ENCODE measurements at regions not wholly inside any gene's neighbourhood (a gene's known extent, or its start where the extent isn't known, plus 50 kb on each side); places are given as distances from the start of the nearest gene placed in this dataset.

- peak in 1 of 2 donors; percentile 48 for DNase-seq (ENCODE audit: low read depth in 1 of 2, low spot score in 1 of 2)
- TF ChIP-seq CTCF (IDR thresholded peaks at IDR 0.05; ENCODE audit: low read depth, low read length), result peak; percentile 74
- no peaks in the 10 kb centered on the region for H3K9me3 ChIP-seq (ENCODE audit: low read depth)
- H3K27ac ChIP-seq, result no peak overlapping the region
- H3K36me3 ChIP-seq, result no peaks in the 10 kb centered on the region
- H3K4me1 ChIP-seq (ENCODE audit: low read depth), result peaks cover 25% of the 10 kb centered on the region
- H3K27me3 ChIP-seq, result no peaks in the 10 kb centered on the region
- no peak overlapping the region for H3K4me3 ChIP-seq
Observed at GRCh38 chr3:69439643-69440270, 53.9 kb upstream of the FRMD4B start.

- TF ChIP-seq CTCF (IDR thresholded peaks at IDR 0.05; ENCODE audit: low read depth, low read length), result no peak
- Histone ChIP-seq H3K27me3 (no peaks in the 10 kb centered on the region), H3K27ac (no peak overlapping the region), H3K4me3 (no peak overlapping the region), H3K9me3 (ENCODE audit: low read depth) (no peaks in the 10 kb centered on the region), H3K36me3 (no peaks in the 10 kb centered on the region), H3K4me1 (ENCODE audit: low read depth) (peaks cover 38% of the 10 kb centered on the region)
- no peak for DNase-seq (ENCODE audit: low read depth in 1 of 2, low spot score in 1 of 2)
Observed at GRCh38 chr3:69438476-69438875, 52.6 kb upstream of the FRMD4B start.

GRCh38 chr3:69435274-69436265 is 49.7 kb upstream of the FRMD4B start:
- TF ChIP-seq CTCF (IDR thresholded peaks at IDR 0.05; ENCODE audit: low read depth, low read length), result no peak
- Histone ChIP-seq H3K36me3 (no peaks in the 10 kb centered on the region), H3K9me3 (ENCODE audit: low read depth) (no peaks in the 10 kb centered on the region), H3K4me1 (ENCODE audit: low read depth) (peaks cover 58% of the 10 kb centered on the region), H3K4me3 (no peak overlapping the region), H3K27ac (peak overlapping the region; percentile 14), H3K27me3 (no peaks in the 10 kb centered on the region)
- no peak for DNase-seq (ENCODE audit: low read depth in 1 of 2, low spot score in 1 of 2)

All from cardiac muscle cell (in vitro differentiated cells and primary cell).